ENCODE measurements at regions not wholly inside any gene's neighbourhood (a gene's known extent, or its start where the extent isn't known, plus 50 kb on each side); places are given as distances from the start of the nearest gene placed in this dataset.
A peak's percentile ranks its signal among the peaks of the same experiment; 100 is the strongest.
"Not testable (repeated sequence)": the region's sequence is repeated elsewhere in the genome, so short reads cannot be mapped to it uniquely, and the experiment has no call there.

GRCh38 chr3:104089987-104090386, 1276.7 kb upstream of the ALCAM start:
- H2BK12ac ChIP-seq (ENCODE audit: low read length); H3K27me3 ChIP-seq (ENCODE audit: control insufficient read depth in 3 of 3, insufficient read depth in 3 of 3, low read depth in 1 of 3, low read length in 3 of 3); H4K91ac ChIP-seq (ENCODE audit: low read depth, low read length, poor library complexity); H2AK5ac ChIP-seq (ENCODE audit: low read depth, low read length); H3K79me1 ChIP-seq (ENCODE audit: low read depth, low read length); H2BK15ac ChIP-seq (ENCODE audit: low read length); H2BK5ac ChIP-seq (ENCODE audit: low read length); DNase-seq (ENCODE audit: low spot score); H4K8ac ChIP-seq (ENCODE audit: low read depth, low read length); H3K4ac ChIP-seq (ENCODE audit: low read length); H3K27ac ChIP-seq (replicated peaks; ENCODE audit: low read length); H3K9me3 ChIP-seq (replicated peaks in 1 of 2; ENCODE audit: control insufficient read depth in 2 of 2, insufficient read depth in 1 of 2, low read depth in 1 of 2, low read length in 2 of 2); H3K14ac ChIP-seq (ENCODE audit: low read length); H3K4me1 ChIP-seq (ENCODE audit: control insufficient read depth in 2 of 2, insufficient read depth in 1 of 2, low read depth in 1 of 2, low read length in 2 of 2); H2AFZ ChIP-seq (ENCODE audit: low read length); H2BK120ac ChIP-seq (ENCODE audit: low read depth, low read length); H3K9ac ChIP-seq (ENCODE audit: low read depth, low read length, poor library complexity); H3K4me3 ChIP-seq (ENCODE audit: low read length in 2 of 2); H3K4me2 ChIP-seq (ENCODE audit: insufficient read depth, low read length, poor library complexity, severe bottlenecking); H3K23ac ChIP-seq (ENCODE audit: low read depth, low read length, poor library complexity); H3K36me3 ChIP-seq (replicated peaks in 1 of 2; ENCODE audit: control insufficient read depth in 2 of 2, insufficient read depth in 2 of 2, low read length in 2 of 2); H3K18ac ChIP-seq (ENCODE audit: low read length): not testable (repeated sequence)
- WGBS, 2 donors (ENCODE audit: extremely low coverage in 2 of 2, insufficient read length in 2 of 2, insufficient replicate concordance in 1 of 2): no CpG with 5 or more reads among the region's 3 CpGs

- Histone ChIP-seq H2BK5ac (ENCODE audit: low read length) (no peak overlapping the region), H2BK15ac (ENCODE audit: low read length) (no peak overlapping the region), H3K4me3 (ENCODE audit: low read length in 2 of 2) (no peak overlapping the region), H3K27me3 (ENCODE audit: control insufficient read depth in 3 of 3, insufficient read depth in 3 of 3, low read depth in 1 of 3, low read length in 3 of 3) (no peaks in the 10 kb centered on the region), H3K23ac (ENCODE audit: low read depth, low read length, poor library complexity) (no peak overlapping the region), H3K27ac (replicated peaks; ENCODE audit: low read length) (no peak overlapping the region), H2BK120ac (ENCODE audit: low read depth, low read length) (no peak overlapping the region), H4K91ac (ENCODE audit: low read depth, low read length, poor library complexity) (no peak overlapping the region), H3K4ac (ENCODE audit: low read length) (no peak overlapping the region), H3K4me2 (ENCODE audit: insufficient read depth, low read length, poor library complexity, severe bottlenecking) (no peak overlapping the region), H3K9ac (ENCODE audit: low read depth, low read length, poor library complexity) (no peak overlapping the region), H3K14ac (ENCODE audit: low read length) (no peak overlapping the region), H2AFZ (ENCODE audit: low read length) (no peak overlapping the region), H3K79me1 (ENCODE audit: low read depth, low read length) (no peaks in the 10 kb centered on the region), H3K9me3 (replicated peaks in 1 of 2; ENCODE audit: control insufficient read depth in 2 of 2, insufficient read depth in 1 of 2, low read depth in 1 of 2, low read length in 2 of 2) (peaks cover 0 to 3% of the 10 kb centered on the region in 2 donors), H3K18ac (ENCODE audit: low read length) (no peak overlapping the region), H2AK5ac (ENCODE audit: low read depth, low read length) (no peak overlapping the region), H3K36me3 (replicated peaks in 1 of 2; ENCODE audit: control insufficient read depth in 2 of 2, insufficient read depth in 2 of 2, low read length in 2 of 2) (no peaks in the 10 kb centered on the region), H2BK12ac (ENCODE audit: low read length) (no peak overlapping the region), H4K8ac (ENCODE audit: low read depth, low read length) (no peak overlapping the region), H3K4me1 (ENCODE audit: control insufficient read depth in 2 of 2, insufficient read depth in 1 of 2, low read depth in 1 of 2, low read length in 2 of 2) (peaks cover 0 to 3% of the 10 kb centered on the region in 2 donors)
- DNase-seq (ENCODE audit: low spot score): no peak
- WGBS, 2 donors (ENCODE audit: extremely low coverage in 2 of 2, insufficient read length in 2 of 2, insufficient replicate concordance in 1 of 2): no CpG with 5 or more reads among the region's 1 CpG
Measured at GRCh38 chr3:104101736-104102135, 1265.0 kb upstream of the ALCAM start.

GRCh38 chr3:104102386-104102785, 1264.3 kb upstream of the ALCAM start:
- no peak overlapping the region for H3K4me3 ChIP-seq (ENCODE audit: low read length in 2 of 2)
- no peak overlapping the region for H4K91ac ChIP-seq (ENCODE audit: low read depth, low read length, poor library complexity)
- H3K4ac ChIP-seq (ENCODE audit: low read length): no peak overlapping the region
- H3K36me3 ChIP-seq (replicated peaks in 1 of 2; ENCODE audit: control insufficient read depth in 2 of 2, insufficient read depth in 2 of 2, low read length in 2 of 2): no peaks in the 10 kb centered on the region
- no peak overlapping the region for H3K14ac ChIP-seq (ENCODE audit: low read length)
- no peak overlapping the region for H4K8ac ChIP-seq (ENCODE audit: low read depth, low read length)
- no peaks in the 10 kb centered on the region for H3K79me1 ChIP-seq (ENCODE audit: low read depth, low read length)
- peak overlapping the region; percentile 60 for H2AFZ ChIP-seq (ENCODE audit: low read length)
- H3K27me3 ChIP-seq (ENCODE audit: control insufficient read depth in 3 of 3, insufficient read depth in 3 of 3, low read depth in 1 of 3, low read length in 3 of 3): no peaks in the 10 kb centered on the region
- H2BK5ac ChIP-seq (ENCODE audit: low read length): no peak overlapping the region
- H3K4me1 ChIP-seq (ENCODE audit: control insufficient read depth in 2 of 2, insufficient read depth in 1 of 2, low read depth in 1 of 2, low read length in 2 of 2): peaks cover 0 to 3% of the 10 kb centered on the region in 2 donors
- WGBS, 2 donors (ENCODE audit: extremely low coverage in 2 of 2, insufficient read length in 2 of 2, insufficient replicate concordance in 1 of 2): no CpG with 5 or more reads among the region's 3 CpGs
- no peak overlapping the region for H3K9ac ChIP-seq (ENCODE audit: low read depth, low read length, poor library complexity)
- H2BK12ac ChIP-seq (ENCODE audit: low read length): no peak overlapping the region
- H2BK15ac ChIP-seq (ENCODE audit: low read length): no peak overlapping the region
- peak; percentile 43 for DNase-seq (ENCODE audit: low spot score)
- H3K4me2 ChIP-seq (ENCODE audit: insufficient read depth, low read length, poor library complexity, severe bottlenecking): no peak overlapping the region
- H2AK5ac ChIP-seq (ENCODE audit: low read depth, low read length): peak overlapping the region; percentile 37
- peaks cover 0 to 3% of the 10 kb centered on the region in 2 donors for H3K9me3 ChIP-seq (replicated peaks in 1 of 2; ENCODE audit: control insufficient read depth in 2 of 2, insufficient read depth in 1 of 2, low read depth in 1 of 2, low read length in 2 of 2)
- H2BK120ac ChIP-seq (ENCODE audit: low read depth, low read length): no peak overlapping the region
- no peak overlapping the region for H3K23ac ChIP-seq (ENCODE audit: low read depth, low read length, poor library complexity)
- no peak overlapping the region for H3K27ac ChIP-seq (replicated peaks; ENCODE audit: low read length)
- peak overlapping the region; percentile 67 for H3K18ac ChIP-seq (ENCODE audit: low read length)

GRCh38 chr3:104106276-104106675, 1260.4 kb upstream of the ALCAM start:
- H3K9ac ChIP-seq (ENCODE audit: low read depth, low read length, poor library complexity): no peak overlapping the region
- H3K4me1 ChIP-seq (ENCODE audit: control insufficient read depth in 2 of 2, insufficient read depth in 1 of 2, low read depth in 1 of 2, low read length in 2 of 2): peaks cover 0 to 3% of the 10 kb centered on the region in 2 donors
- no peak overlapping the region for H2BK120ac ChIP-seq (ENCODE audit: low read depth, low read length)
- no peak overlapping the region for H2AFZ ChIP-seq (ENCODE audit: low read length)
- no peak overlapping the region for H3K18ac ChIP-seq (ENCODE audit: low read length)
- no peaks in the 10 kb centered on the region for H3K9me3 ChIP-seq (replicated peaks in 1 of 2; ENCODE audit: control insufficient read depth in 2 of 2, insufficient read depth in 1 of 2, low read depth in 1 of 2, low read length in 2 of 2)
- no peaks in the 10 kb centered on the region for H3K27me3 ChIP-seq (ENCODE audit: control insufficient read depth in 3 of 3, insufficient read depth in 3 of 3, low read depth in 1 of 3, low read length in 3 of 3)
- H2AK5ac ChIP-seq (ENCODE audit: low read depth, low read length): no peak overlapping the region
- H3K4me2 ChIP-seq (ENCODE audit: insufficient read depth, low read length, poor library complexity, severe bottlenecking): no peak overlapping the region
- no peak overlapping the region for H2BK12ac ChIP-seq (ENCODE audit: low read length)
- H3K36me3 ChIP-seq (replicated peaks in 1 of 2; ENCODE audit: control insufficient read depth in 2 of 2, insufficient read depth in 2 of 2, low read length in 2 of 2): no peaks in the 10 kb centered on the region
- no peak overlapping the region for H3K14ac ChIP-seq (ENCODE audit: low read length)
- no peak overlapping the region for H4K91ac ChIP-seq (ENCODE audit: low read depth, low read length, poor library complexity)
- no peaks in the 10 kb centered on the region for H3K79me1 ChIP-seq (ENCODE audit: low read depth, low read length)
- H3K4me3 ChIP-seq (ENCODE audit: low read length in 2 of 2): no peak overlapping the region
- no peak overlapping the region for H3K27ac ChIP-seq (replicated peaks; ENCODE audit: low read length)
- no peak overlapping the region for H3K23ac ChIP-seq (ENCODE audit: low read depth, low read length, poor library complexity)
- WGBS, 2 donors (ENCODE audit: extremely low coverage in 2 of 2, insufficient read length in 2 of 2, insufficient replicate concordance in 1 of 2): no CpG with 5 or more reads among the region's 3 CpGs
- H3K4ac ChIP-seq (ENCODE audit: low read length): no peak overlapping the region
- no peak overlapping the region for H2BK15ac ChIP-seq (ENCODE audit: low read length)
- H4K8ac ChIP-seq (ENCODE audit: low read depth, low read length): no peak overlapping the region
- DNase-seq (ENCODE audit: low spot score): no peak
- H2BK5ac ChIP-seq (ENCODE audit: low read length): no peak overlapping the region
